GM06990 (cell line): ENCODE measurements at regions not wholly inside any gene's neighbourhood (a gene's known extent, or its start where the extent isn't known, plus 50 kb on each side); places are given as distances from the start of the nearest gene placed in this dataset.

ENCODE experiments used
- DNase-seq: peaks from one replicate; pipeline ENCODE4 v3.0.0-alpha.2; 2011; ENCODE audit not compliant: insufficient read length; ENCODE audit errors: extremely low read depth
- H3K27me3 ChIP-seq: replicated peaks from 2 replicates; pipeline ENCODE4 v1.6.0; 2011; ENCODE audit warnings: low read length; ENCODE audit not compliant: control insufficient read depth, insufficient read depth
- H3K36me3 ChIP-seq: 2 replicates; pipeline ENCODE4 v1.5.1; 2011; ENCODE audit warnings: low read length; ENCODE audit not compliant: control insufficient read depth, insufficient read depth
- H3K4me3 ChIP-seq: replicated peaks from 2 replicates; pipeline ENCODE4 v1.5.1; 2011; ENCODE audit warnings: low read depth, mild to moderate bottlenecking, control low read depth, low read length
- CTCF ChIP-seq: IDR thresholded peaks from 2 replicates; pipeline ENCODE4 v1.5.1; 2011; ENCODE audit warnings: low read length, control low read depth, mild to moderate bottlenecking, inconsistent platforms; ENCODE audit not compliant: insufficient read depth, poor library complexity, severe bottlenecking

- no peaks in the 10 kb centered on the region; the same call in 1 of the 2 replicates for H3K27me3 ChIP-seq
- no peak for DNase-seq
- TF ChIP-seq CTCF = no peak
- H3K36me3 ChIP-seq = no peaks in the 10 kb centered on the region
- H3K4me3 ChIP-seq = no peak overlapping the region
These were observed 248.9 kb downstream of the ANAPC1 start for GRCh38 chr2:111634995-111635538.

- Histone ChIP-seq H3K27me3 (no peaks in the 10 kb centered on the region; the same call in 1 of the 2 replicates), H3K4me3 (no peak overlapping the region), H3K36me3 (no peaks in the 10 kb centered on the region)
- TF ChIP-seq CTCF = no peak
- DNase-seq = no peak
These were observed 247.1 kb downstream of the ANAPC1 start for GRCh38 chr2:111636905-111637304.

- no peak for TF ChIP-seq CTCF
- DNase-seq = no peak
- Histone ChIP-seq H3K27me3 (no peaks in the 10 kb centered on the region; the same call in 1 of the 2 replicates), H3K4me3 (no peak overlapping the region), H3K36me3 (no peaks in the 10 kb centered on the region)
These were observed 245.6 kb downstream of the ANAPC1 start for GRCh38 chr2:111638274-111638877.

- DNase-seq = no peak
- no peak for TF ChIP-seq CTCF
- no peaks in the 10 kb centered on the region for H3K27me3 ChIP-seq
- H3K36me3 ChIP-seq = no peaks in the 10 kb centered on the region
- no peak overlapping the region for H3K4me3 ChIP-seq
These were observed 243.5 kb downstream of the ANAPC1 start for GRCh38 chr2:111640480-111640879.

- DNase-seq = no peak
- no peak for TF ChIP-seq CTCF
- Histone ChIP-seq H3K27me3 (no peaks in the 10 kb centered on the region), H3K4me3 (no peak overlapping the region), H3K36me3 (no peaks in the 10 kb centered on the region)
These were observed 241.2 kb downstream of the ANAPC1 start for GRCh38 chr2:111642586-111643327.
